ENCODE measurements at regions not wholly inside any gene's neighbourhood (a gene's known extent, or its start where the extent isn't known, plus 50 kb on each side); places are given as distances from the start of the nearest gene placed in this dataset.
"Not testable (repeated sequence)": the region's sequence is repeated elsewhere in the genome, so short reads cannot be mapped to it uniquely, and the experiment has no call there.

- no peak for DNase-seq
These were observed 174.0 kb downstream of the ASB1 start for GRCh38 chr2:238600506-238601432.

- DNase-seq = no peak
These were observed 174.9 kb downstream of the ASB1 start for GRCh38 chr2:238601433-238602222.

GRCh38 chr2:238602223-238602960, 175.7 kb downstream of the ASB1 start:
- DNase-seq = no peak

GRCh38 chr2:238603596-238603995, 176.9 kb downstream of the ASB1 start:
- no peak for DNase-seq

- no peak for DNase-seq
These were observed 179.6 kb downstream of the ASB1 start for GRCh38 chr2:238606311-238606710.

- DNase-seq = no peak
These were observed 186.9 kb downstream of the ASB1 start for GRCh38 chr2:238613610-238614009.

GRCh38 chr2:238614376-238614775, 187.6 kb downstream of the ASB1 start:
- DNase-seq = no peak

- DNase-seq = no peak
These were observed 188.5 kb downstream of the ASB1 start for GRCh38 chr2:238615187-238615586.

GRCh38 chr2:238616681-238617080, 190.0 kb downstream of the ASB1 start:
- no peak for DNase-seq

GRCh38 chr2:238618494-238619283, 192.0 kb downstream of the ASB1 start:
- DNase-seq = not testable (repeated sequence)

- no peak for DNase-seq
These were observed 201.2 kb downstream of the ASB1 start for GRCh38 chr2:238627899-238628298.

- no peak for DNase-seq
These were observed 202.3 kb downstream of the ASB1 start for GRCh38 chr2:238629064-238629463.

- no peak for DNase-seq
These were observed 204.9 kb downstream of the ASB1 start for GRCh38 chr2:238631491-238632180.

- no peak for DNase-seq
These were observed 205.7 kb downstream of the ASB1 start for GRCh38 chr2:238632181-238633060.

- DNase-seq = no peak
These were observed 206.9 kb downstream of the ASB1 start for GRCh38 chr2:238633426-238634328.

- DNase-seq = no peak
These were observed 208.1 kb downstream of the ASB1 start for GRCh38 chr2:238634701-238635357.

GRCh38 chr2:238635647-238636051, 208.9 kb downstream of the ASB1 start:
- no peak for DNase-seq

GRCh38 chr2:238636269-238637073, 209.7 kb downstream of the ASB1 start:
- no peak for DNase-seq

All from DMS79 treated with DMSO at 0.1 percent for 48 hours (cell line).